ENCODE measurements at regions not wholly inside any gene's neighbourhood (a gene's known extent, or its start where the extent isn't known, plus 50 kb on each side); places are given as distances from the start of the nearest gene placed in this dataset.

DNA sequence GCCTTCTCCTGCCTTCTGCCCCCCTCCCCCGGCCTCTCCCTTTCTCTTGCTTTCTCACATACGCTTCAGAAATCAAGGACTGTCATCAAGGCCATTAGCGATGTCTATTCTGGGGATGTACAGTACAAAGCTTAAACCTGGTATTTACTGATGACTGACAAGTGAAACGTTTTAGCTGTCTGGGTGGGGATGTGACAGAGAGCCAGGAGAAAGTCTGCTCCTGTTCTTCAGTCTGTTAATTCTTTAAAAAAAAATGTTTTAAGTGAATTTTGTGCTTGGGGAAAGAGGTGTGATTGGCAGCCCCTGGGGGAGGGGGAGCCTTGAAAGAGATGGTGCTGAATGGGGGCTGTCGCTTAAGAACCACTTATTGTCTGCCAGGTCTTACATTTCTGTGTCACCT is 283.0 kb upstream of the PLXNA2 start:
- no peaks in the 10 kb centered on the region for H3K79me2 ChIP-seq (ENCODE audit: insufficient read depth, low read length)
- no peak overlapping the region for H3K9ac ChIP-seq (ENCODE audit: low read length)
- H4K20me1 ChIP-seq (ENCODE audit: low read depth, low read length), result no peaks in the 10 kb centered on the region
- no peak overlapping the region for H3K4me2 ChIP-seq (ENCODE audit: low read depth, low read length, poor library complexity, severe bottlenecking)
- no peaks in the 10 kb centered on the region for H3K36me3 ChIP-seq (ENCODE audit: low read length)
- H2AFZ ChIP-seq (ENCODE audit: low read depth, low read length, severe bottlenecking), result no peak overlapping the region
- H3K27ac ChIP-seq (ENCODE audit: low read depth, low read length), result no peak overlapping the region
- H3K4me3 ChIP-seq (ENCODE audit: insufficient read depth, low read length, poor library complexity, severe bottlenecking), result no peak overlapping the region
- no peaks in the 10 kb centered on the region for H3K9me3 ChIP-seq (ENCODE audit: insufficient read depth, low read length)
- TF ChIP-seq EZH2phosphoT487 (conservative IDR thresholded peaks at IDR 0.05; ENCODE audit: low read length), result no peak
- TF ChIP-seq, protein P1, sequence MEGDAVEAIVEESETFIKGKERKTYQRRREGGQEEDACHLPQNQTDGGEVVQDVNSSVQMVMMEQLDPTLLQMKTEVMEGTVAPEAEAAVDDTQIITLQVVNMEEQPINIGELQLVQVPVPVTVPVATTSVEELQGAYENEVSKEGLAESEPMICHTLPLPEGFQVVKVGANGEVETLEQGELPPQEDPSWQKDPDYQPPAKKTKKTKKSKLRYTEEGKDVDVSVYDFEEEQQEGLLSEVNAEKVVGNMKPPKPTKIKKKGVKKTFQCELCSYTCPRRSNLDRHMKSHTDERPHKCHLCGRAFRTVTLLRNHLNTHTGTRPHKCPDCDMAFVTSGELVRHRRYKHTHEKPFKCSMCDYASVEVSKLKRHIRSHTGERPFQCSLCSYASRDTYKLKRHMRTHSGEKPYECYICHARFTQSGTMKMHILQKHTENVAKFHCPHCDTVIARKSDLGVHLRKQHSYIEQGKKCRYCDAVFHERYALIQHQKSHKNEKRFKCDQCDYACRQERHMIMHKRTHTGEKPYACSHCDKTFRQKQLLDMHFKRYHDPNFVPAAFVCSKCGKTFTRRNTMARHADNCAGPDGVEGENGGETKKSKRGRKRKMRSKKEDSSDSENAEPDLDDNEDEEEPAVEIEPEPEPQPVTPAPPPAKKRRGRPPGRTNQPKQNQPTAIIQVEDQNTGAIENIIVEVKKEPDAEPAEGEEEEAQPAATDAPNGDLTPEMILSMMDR (IDR thresholded peaks at IDR 0.05; ENCODE audit: insufficient read depth, low read length, poor library complexity, severe bottlenecking), result no peak
- H3K27me3 ChIP-seq (ENCODE audit: low read length), result no peaks in the 10 kb centered on the region
- H3F3A ChIP-seq (ENCODE audit: insufficient read depth), result no peaks in the 10 kb centered on the region
- H3K9me2 ChIP-seq (replicated peaks; ENCODE audit: insufficient read depth, low read length), result no peaks in the 10 kb centered on the region

DNA sequence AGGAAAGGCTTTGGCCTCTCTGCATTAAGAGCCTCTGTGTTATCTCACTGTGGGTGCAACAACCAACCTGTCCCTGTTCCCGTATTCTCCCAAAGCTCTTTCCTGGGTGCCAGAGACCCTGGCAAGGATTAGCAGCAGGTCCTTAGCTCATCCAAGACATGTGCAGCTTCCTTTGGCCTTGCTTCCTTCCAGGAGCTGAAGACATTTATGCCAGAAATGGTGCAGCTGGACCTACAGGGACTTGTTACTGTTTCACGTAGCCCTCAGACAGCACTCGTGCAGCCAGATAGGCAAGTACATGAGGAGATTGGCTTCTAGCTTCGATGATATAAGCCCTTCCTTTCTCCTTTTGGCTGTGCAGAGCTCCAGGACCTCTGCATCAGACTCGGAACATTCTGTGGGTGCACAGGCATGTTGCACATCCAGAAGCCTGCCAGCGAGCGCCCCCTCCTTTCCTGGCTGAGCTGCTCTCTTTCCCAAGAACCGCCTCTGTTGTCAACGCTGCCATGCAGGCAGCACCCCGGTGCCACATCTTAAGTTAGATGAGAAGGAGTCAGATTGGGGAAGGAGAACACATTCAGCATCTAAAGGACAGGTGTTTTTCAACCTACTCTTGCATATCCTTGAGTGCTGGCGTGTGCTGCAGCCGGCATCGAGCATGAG is 284.5 kb upstream of the PLXNA2 start:
- no peak for TF ChIP-seq EZH2phosphoT487 (conservative IDR thresholded peaks at IDR 0.05; ENCODE audit: low read length)
- TF ChIP-seq, protein P1 (IDR thresholded peaks at IDR 0.05; ENCODE audit: insufficient read depth, low read length, poor library complexity, severe bottlenecking), result no peak
- no peaks in the 10 kb centered on the region for H3K36me3 ChIP-seq (ENCODE audit: low read length)
- H3K4me2 ChIP-seq (ENCODE audit: low read depth, low read length, poor library complexity, severe bottlenecking), result no peak overlapping the region
- H3K9me3 ChIP-seq (ENCODE audit: insufficient read depth, low read length), result no peaks in the 10 kb centered on the region
- H4K20me1 ChIP-seq (ENCODE audit: low read depth, low read length), result no peaks in the 10 kb centered on the region
- H3K9me2 ChIP-seq (replicated peaks; ENCODE audit: insufficient read depth, low read length), result no peaks in the 10 kb centered on the region
- no peaks in the 10 kb centered on the region for H3K27me3 ChIP-seq (ENCODE audit: low read length)
- H2AFZ ChIP-seq (ENCODE audit: low read depth, low read length, severe bottlenecking), result no peak overlapping the region
- no peaks in the 10 kb centered on the region for H3K79me2 ChIP-seq (ENCODE audit: insufficient read depth, low read length)
- no peak overlapping the region for H3K27ac ChIP-seq (ENCODE audit: low read depth, low read length)
- no peak overlapping the region for H3K4me3 ChIP-seq (ENCODE audit: insufficient read depth, low read length, poor library complexity, severe bottlenecking)
- no peak overlapping the region for H3K9ac ChIP-seq (ENCODE audit: low read length)
- no peaks in the 10 kb centered on the region for H3F3A ChIP-seq (ENCODE audit: insufficient read depth)

DNA sequence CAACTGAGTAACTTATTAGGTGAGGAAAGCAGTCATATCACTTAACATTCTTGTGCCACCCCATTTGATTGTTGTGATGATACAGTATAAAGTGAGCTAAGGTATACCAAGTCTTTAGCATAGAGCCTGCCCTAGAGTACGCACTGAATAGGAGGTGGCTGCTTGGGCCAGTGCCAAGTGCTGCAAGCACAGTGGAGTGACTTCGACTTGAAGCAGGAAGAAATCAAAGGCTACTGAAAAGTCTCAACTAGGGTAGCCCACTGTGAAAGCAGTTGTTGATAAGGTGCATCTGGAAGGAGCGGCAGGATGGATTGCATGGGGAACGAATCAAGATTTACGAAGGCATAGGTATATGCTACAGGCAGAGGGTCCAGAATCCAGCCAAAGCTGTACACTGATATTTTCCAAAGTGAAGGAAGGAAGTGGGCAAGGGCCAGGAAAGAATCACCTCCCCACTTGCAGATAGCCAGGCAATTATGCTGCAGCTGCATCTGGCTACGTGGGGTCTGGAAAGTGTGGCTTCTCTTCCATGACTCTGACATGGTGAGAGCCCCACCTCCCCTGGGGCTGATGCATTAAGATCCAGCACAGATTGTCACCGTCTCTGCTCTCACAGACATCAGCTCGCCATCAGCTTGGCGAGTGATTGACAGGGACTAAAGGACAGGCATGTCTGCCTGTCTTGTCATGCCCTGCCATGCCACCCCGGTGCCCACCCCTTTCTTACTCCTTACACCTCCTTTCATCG is 287.0 kb upstream of the PLXNA2 start:
- no peaks in the 10 kb centered on the region for H4K20me1 ChIP-seq (ENCODE audit: low read depth, low read length)
- no peak for TF ChIP-seq EZH2phosphoT487 (conservative IDR thresholded peaks at IDR 0.05; ENCODE audit: low read length)
- TF ChIP-seq, protein P1 (IDR thresholded peaks at IDR 0.05; ENCODE audit: insufficient read depth, low read length, poor library complexity, severe bottlenecking), result no peak
- H3K9me2 ChIP-seq (replicated peaks; ENCODE audit: insufficient read depth, low read length), result no peaks in the 10 kb centered on the region
- H3K9me3 ChIP-seq (ENCODE audit: insufficient read depth, low read length), result no peaks in the 10 kb centered on the region
- H2AFZ ChIP-seq (ENCODE audit: low read depth, low read length, severe bottlenecking), result no peak overlapping the region
- H3K9ac ChIP-seq (ENCODE audit: low read length), result no peak overlapping the region
- no peak overlapping the region for H3K4me2 ChIP-seq (ENCODE audit: low read depth, low read length, poor library complexity, severe bottlenecking)
- no peak overlapping the region for H3K27ac ChIP-seq (ENCODE audit: low read depth, low read length)
- H3K36me3 ChIP-seq (ENCODE audit: low read length), result no peaks in the 10 kb centered on the region
- no peaks in the 10 kb centered on the region for H3K79me2 ChIP-seq (ENCODE audit: insufficient read depth, low read length)
- no peak overlapping the region for H3K4me3 ChIP-seq (ENCODE audit: insufficient read depth, low read length, poor library complexity, severe bottlenecking)
- no peaks in the 10 kb centered on the region for H3F3A ChIP-seq (ENCODE audit: insufficient read depth)
- no peaks in the 10 kb centered on the region for H3K27me3 ChIP-seq (ENCODE audit: low read length)

Measured in SU-DHL-6 (cell line).